ENCODE measurements at regions not wholly inside any gene's neighbourhood (a gene's known extent, or its start where the extent isn't known, plus 50 kb on each side); places are given as distances from the start of the nearest gene placed in this dataset.

- Histone ChIP-seq H3K9ac (ENCODE audit: low read length) (no peak overlapping the region), H3K27ac (ENCODE audit: low read depth, low read length) (no peak overlapping the region), H3K27me3 (ENCODE audit: control insufficient read depth, insufficient read depth, low read length) (peaks cover 25% of the 10 kb centered on the region), H3K4me1 (ENCODE audit: control insufficient read depth, insufficient read depth, low read length) (peaks cover 8% of the 10 kb centered on the region), H3K4me3 (ENCODE audit: low read depth, low read length) (no peak overlapping the region), H3K9me3 (ENCODE audit: control insufficient read depth, insufficient read depth, low read depth, low read length) (0 out of 2 replicates have a peak, but pooled peaks cover 2% of the 10 kb centered on the region), H3K36me3 (ENCODE audit: control insufficient read depth, insufficient read depth, low read length) (no peaks in the 10 kb centered on the region)
Observed at GRCh38 chr14:34063042-34063441, 112.2 kb upstream of the EGLN3 start.

- Histone ChIP-seq H3K4me1 (ENCODE audit: control insufficient read depth, insufficient read depth, low read length) (peaks cover 8% of the 10 kb centered on the region), H3K4me3 (ENCODE audit: low read depth, low read length) (no peak overlapping the region), H3K9me3 (ENCODE audit: control insufficient read depth, insufficient read depth, low read depth, low read length) (0 out of 2 replicates have a peak, but pooled peaks cover 1% of the 10 kb centered on the region), H3K36me3 (ENCODE audit: control insufficient read depth, insufficient read depth, low read length) (no peaks in the 10 kb centered on the region), H3K27me3 (ENCODE audit: control insufficient read depth, insufficient read depth, low read length) (peaks cover 25% of the 10 kb centered on the region), H3K27ac (ENCODE audit: low read depth, low read length) (no peak overlapping the region), H3K9ac (ENCODE audit: low read length) (no peak overlapping the region)
Observed at GRCh38 chr14:34062353-34062973, 111.6 kb upstream of the EGLN3 start.

- peak overlapping the region; percentile 82 for H3K9ac ChIP-seq (ENCODE audit: low read length)
- peak overlapping the region; percentile 63; the same call in 1 of the 2 replicates for H3K27ac ChIP-seq (ENCODE audit: low read depth, low read length)
- peaks cover 25% of the 10 kb centered on the region for H3K27me3 ChIP-seq (ENCODE audit: control insufficient read depth, insufficient read depth, low read length)
- H3K36me3 ChIP-seq (ENCODE audit: control insufficient read depth, insufficient read depth, low read length), result no peaks in the 10 kb centered on the region
- peak overlapping the region; percentile 73 for H3K4me3 ChIP-seq (ENCODE audit: low read depth, low read length)
- H3K9me3 ChIP-seq (ENCODE audit: control insufficient read depth, insufficient read depth, low read depth, low read length), result no peaks in the 10 kb centered on the region
- peaks cover 8% of the 10 kb centered on the region for H3K4me1 ChIP-seq (ENCODE audit: control insufficient read depth, insufficient read depth, low read length)
Observed at GRCh38 chr14:34060651-34060999, 109.8 kb upstream of the EGLN3 start.

- Histone ChIP-seq H3K9ac (ENCODE audit: low read length) (peak overlapping the region; percentile 82), H3K36me3 (ENCODE audit: control insufficient read depth, insufficient read depth, low read length) (no peaks in the 10 kb centered on the region), H3K27me3 (ENCODE audit: control insufficient read depth, insufficient read depth, low read length) (peaks cover 25% of the 10 kb centered on the region), H3K27ac (ENCODE audit: low read depth, low read length) (peak overlapping the region; percentile 63; the same call in 1 of the 2 replicates), H3K4me3 (ENCODE audit: low read depth, low read length) (peak overlapping the region; percentile 73), H3K4me1 (ENCODE audit: control insufficient read depth, insufficient read depth, low read length) (peaks cover 8% of the 10 kb centered on the region), H3K9me3 (ENCODE audit: control insufficient read depth, insufficient read depth, low read depth, low read length) (no peaks in the 10 kb centered on the region)
Observed at GRCh38 chr14:34059925-34060650, 109.2 kb upstream of the EGLN3 start.

- H3K27ac ChIP-seq (ENCODE audit: low read depth, low read length), result peak overlapping the region; percentile 63; the same call in 1 of the 2 replicates
- peak overlapping the region; percentile 82 for H3K9ac ChIP-seq (ENCODE audit: low read length)
Observed at GRCh38 chr14:34059037-34059924, 108.4 kb upstream of the EGLN3 start.

GRCh38 chr14:34058510-34058909 is 107.6 kb upstream of the EGLN3 start:
- H3K36me3 ChIP-seq (ENCODE audit: control insufficient read depth, insufficient read depth, low read length), result no peaks in the 10 kb centered on the region
- H3K9me3 ChIP-seq (ENCODE audit: control insufficient read depth, insufficient read depth, low read depth, low read length), result no peaks in the 10 kb centered on the region
- no peak overlapping the region for H3K9ac ChIP-seq (ENCODE audit: low read length)
- peaks cover 10% of the 10 kb centered on the region for H3K4me1 ChIP-seq (ENCODE audit: control insufficient read depth, insufficient read depth, low read length)
- H3K27ac ChIP-seq (ENCODE audit: low read depth, low read length), result no peak overlapping the region
- no peak overlapping the region for H3K4me3 ChIP-seq (ENCODE audit: low read depth, low read length)
- H3K27me3 ChIP-seq (ENCODE audit: control insufficient read depth, insufficient read depth, low read length), result peaks cover 25% of the 10 kb centered on the region

More at GRCh38 chr14:34059037-34059924, 108.4 kb upstream of the EGLN3 start:
- H3K36me3 ChIP-seq (ENCODE audit: control insufficient read depth, insufficient read depth, low read length), result no peaks in the 10 kb centered on the region
- H3K27me3 ChIP-seq (ENCODE audit: control insufficient read depth, insufficient read depth, low read length), result peaks cover 25% of the 10 kb centered on the region
- peaks cover 8% of the 10 kb centered on the region for H3K4me1 ChIP-seq (ENCODE audit: control insufficient read depth, insufficient read depth, low read length)
- H3K4me3 ChIP-seq (ENCODE audit: low read depth, low read length), result peak overlapping the region; percentile 73
- no peaks in the 10 kb centered on the region for H3K9me3 ChIP-seq (ENCODE audit: control insufficient read depth, insufficient read depth, low read depth, low read length)

- no peaks in the 10 kb centered on the region for H3K36me3 ChIP-seq (ENCODE audit: control insufficient read depth, insufficient read depth, low read length)
- no peak overlapping the region for H3K4me3 ChIP-seq (ENCODE audit: low read depth, low read length)
- H3K27me3 ChIP-seq (ENCODE audit: control insufficient read depth, insufficient read depth, low read length), result peaks cover 18% of the 10 kb centered on the region
- H3K4me1 ChIP-seq (ENCODE audit: control insufficient read depth, insufficient read depth, low read length), result peaks cover 12% of the 10 kb centered on the region
- no peaks in the 10 kb centered on the region for H3K9me3 ChIP-seq (ENCODE audit: control insufficient read depth, insufficient read depth, low read depth, low read length)
- no peak overlapping the region for H3K27ac ChIP-seq (ENCODE audit: low read depth, low read length)
- no peak overlapping the region for H3K9ac ChIP-seq (ENCODE audit: low read length)
Observed at GRCh38 chr14:34056046-34056445, 105.2 kb upstream of the EGLN3 start.

GRCh38 chr14:34055157-34055950 is 104.5 kb upstream of the EGLN3 start:
- Histone ChIP-seq H3K4me1 (ENCODE audit: control insufficient read depth, insufficient read depth, low read length) (peaks cover 12% of the 10 kb centered on the region), H3K36me3 (ENCODE audit: control insufficient read depth, insufficient read depth, low read length) (no peaks in the 10 kb centered on the region), H3K27ac (ENCODE audit: low read depth, low read length) (no peak overlapping the region), H3K4me3 (ENCODE audit: low read depth, low read length) (no peak overlapping the region), H3K27me3 (ENCODE audit: control insufficient read depth, insufficient read depth, low read length) (peaks cover 12% of the 10 kb centered on the region), H3K9ac (ENCODE audit: low read length) (no peak overlapping the region), H3K9me3 (ENCODE audit: control insufficient read depth, insufficient read depth, low read depth, low read length) (no peaks in the 10 kb centered on the region)

- H3K27me3 ChIP-seq (ENCODE audit: control insufficient read depth, insufficient read depth, low read length), result no peaks in the 10 kb centered on the region
- H3K27ac ChIP-seq (ENCODE audit: low read depth, low read length), result no peak overlapping the region
- H3K36me3 ChIP-seq (ENCODE audit: control insufficient read depth, insufficient read depth, low read length), result no peaks in the 10 kb centered on the region
- no peak overlapping the region for H3K9ac ChIP-seq (ENCODE audit: low read length)
- no peaks in the 10 kb centered on the region for H3K9me3 ChIP-seq (ENCODE audit: control insufficient read depth, insufficient read depth, low read depth, low read length)
- peaks cover 3% of the 10 kb centered on the region; the same call in 1 of the 2 replicates for H3K4me1 ChIP-seq (ENCODE audit: control insufficient read depth, insufficient read depth, low read length)
- H3K4me3 ChIP-seq (ENCODE audit: low read depth, low read length), result no peak overlapping the region
Observed at GRCh38 chr14:34053666-34054065, 102.8 kb upstream of the EGLN3 start.

GRCh38 chr14:34052658-34053014 is 101.8 kb upstream of the EGLN3 start:
- no peaks in the 10 kb centered on the region for H3K27me3 ChIP-seq (ENCODE audit: control insufficient read depth, insufficient read depth, low read length)
- H3K36me3 ChIP-seq (ENCODE audit: control insufficient read depth, insufficient read depth, low read length), result no peaks in the 10 kb centered on the region
- peaks cover 3% of the 10 kb centered on the region; the same call in 1 of the 2 replicates for H3K4me1 ChIP-seq (ENCODE audit: control insufficient read depth, insufficient read depth, low read length)
- no peaks in the 10 kb centered on the region for H3K9me3 ChIP-seq (ENCODE audit: control insufficient read depth, insufficient read depth, low read depth, low read length)
- H3K27ac ChIP-seq (ENCODE audit: low read depth, low read length), result no peak overlapping the region
- no peak overlapping the region for H3K9ac ChIP-seq (ENCODE audit: low read length)
- no peak overlapping the region for H3K4me3 ChIP-seq (ENCODE audit: low read depth, low read length)
